Hematopoietic multipotent progenitor cell treated with erythropoietin and hydrocortisone succinate and interleukin-3 and kit ligand, for 17 days (in vitro differentiated cells): ENCODE measurements at regions not wholly inside any gene's neighbourhood (a gene's known extent, or its start where the extent isn't known, plus 50 kb on each side); places are given as distances from the start of the nearest gene placed in this dataset.

ENCODE experiments used
- DNase-seq: peaks from one replicate; pipeline ENCODE4 v3.0.0-alpha.2; 2015; ENCODE audit warnings: low spot score

- no peak for DNase-seq
Measured at GRCh38 chrX:40316502-40316901, 218.7 kb upstream of the BCOR start.

- DNase-seq = no peak
Measured at GRCh38 chrX:40314070-40314469, 216.3 kb upstream of the BCOR start.

GRCh38 chrX:40313269-40313668 is 215.5 kb upstream of the BCOR start:
- DNase-seq = no peak

GRCh38 chrX:40310447-40310846 is 212.7 kb upstream of the BCOR start:
- no peak for DNase-seq

GRCh38 chrX:40310016-40310415 is 212.3 kb upstream of the BCOR start:
- no peak for DNase-seq

- DNase-seq = no peak
Measured at GRCh38 chrX:40307871-40308270, 210.1 kb upstream of the BCOR start.

GRCh38 chrX:40304115-40304514 is 206.4 kb upstream of the BCOR start:
- DNase-seq = no peak

GRCh38 chrX:40303256-40304077 is 205.7 kb upstream of the BCOR start:
- no peak for DNase-seq

- DNase-seq = no peak
Measured at GRCh38 chrX:40300286-40300890, 202.6 kb upstream of the BCOR start.

- no peak for DNase-seq
Measured at GRCh38 chrX:40299641-40300046, 201.9 kb upstream of the BCOR start.

GRCh38 chrX:40298572-40299479 is 201.1 kb upstream of the BCOR start:
- DNase-seq = no peak

GRCh38 chrX:40298069-40298468 is 200.3 kb upstream of the BCOR start:
- DNase-seq = no peak

GRCh38 chrX:40291553-40291952 is 193.8 kb upstream of the BCOR start:
- no peak for DNase-seq

GRCh38 chrX:40290517-40290916 is 192.8 kb upstream of the BCOR start:
- no peak for DNase-seq

GRCh38 chrX:40285876-40286275 is 188.1 kb upstream of the BCOR start:
- no peak for DNase-seq

- no peak for DNase-seq
Measured at GRCh38 chrX:40284852-40285251, 187.1 kb upstream of the BCOR start.

- DNase-seq = no peak
Measured at GRCh38 chrX:40283981-40284380, 186.2 kb upstream of the BCOR start.

- no peak for DNase-seq
Measured at GRCh38 chrX:40282946-40283660, 185.3 kb upstream of the BCOR start.

- DNase-seq = no peak
Measured at GRCh38 chrX:40282348-40282747, 184.6 kb upstream of the BCOR start.

- DNase-seq = no peak
Measured at GRCh38 chrX:40281336-40282005, 183.7 kb upstream of the BCOR start.

GRCh38 chrX:40279762-40280161 is 182.0 kb upstream of the BCOR start:
- no peak for DNase-seq

GRCh38 chrX:40279091-40279430 is 181.3 kb upstream of the BCOR start:
- no peak for DNase-seq
